ENCODE measurements at regions not wholly inside any gene's neighbourhood (a gene's known extent, or its start where the extent isn't known, plus 50 kb on each side); places are given as distances from the start of the nearest gene placed in this dataset.

- TF ChIP-seq CHD7 (IDR thresholded peaks at IDR 0.05; ENCODE audit: insufficient replicate concordance, low read length) (no peak), SUZ12 (IDR thresholded peaks at IDR 0.05; ENCODE audit: low read length) (no peak), SIN3A (conservative IDR thresholded peaks at IDR 0.05 in 1 of 2, IDR thresholded peaks at IDR 0.05 in 1 of 2; ENCODE audit: low read depth in 1 of 2, low read length in 2 of 2) (no peak), CTCF (IDR thresholded peaks at IDR 0.05; ENCODE audit: control extremely low read depth in 1 of 3, insufficient read depth in 1 of 3, low read depth in 1 of 3, low read length in 3 of 3) (no peak), RXRA (IDR thresholded peaks at IDR 0.05; ENCODE audit: insufficient read depth, low read depth, low read length) (no peak), SP2 (IDR thresholded peaks at IDR 0.05; ENCODE audit: low read length) (no peak), BACH1 (IDR thresholded peaks at IDR 0.05; ENCODE audit: low read length) (no peak), SIX5 (IDR thresholded peaks at IDR 0.05; ENCODE audit: low read depth, low read length) (no peak), E2F6 (IDR thresholded peaks at IDR 0.05) (no peak)
Measured at GRCh38 chr9:90014421-90014820, 409.6 kb downstream of the GADD45G start (continued).

Data from H1 (cell line).